GM12878 (cell line): ENCODE measurements at regions not wholly inside any gene's neighbourhood (a gene's known extent, or its start where the extent isn't known, plus 50 kb on each side); places are given as distances from the start of the nearest gene placed in this dataset.

Source experiments
- ATAC-seq: fragments of 200-7000 bp; cut with Tn5 transposase; 3 replicates; pipeline ENCODE4 v1.9.1; 2020; ENCODE audit warnings: mild to moderate bottlenecking, moderate library complexity
- BruUV-seq: library from RNA; stranded (reverse); fragments of 400-500 nt; replicated peaks from 2 replicates; lab custom pipeline; 2021; lab: Mats Ljungman, UMichigan
- CTCF ChIA-PET: fragments of 300-600 bp; sonication (Branson Sonifier 250); formaldehyde crosslinking; extraction: SDS; loops from one replicate; lab custom pipeline; 2021; ENCODE audit warnings: inconsistent platforms; lab: Yijun Ruan, JAX
- POLR2A ChIA-PET: fragments of 350-600 bp; formaldehyde crosslinking; extraction: SDS; loops from one replicate; lab custom pipeline; 2021; ENCODE audit warnings: inconsistent platforms; lab: Charles Lee
- RAD21 ChIA-PET: fragments of 300-600 bp; sonication (Branson Sonifier 250); formaldehyde crosslinking; loops from one replicate; lab custom pipeline; 2023; ENCODE audit warnings: antibody characterized with exemption; ENCODE audit not compliant: unreplicated experiment; lab: Charles Lee
- SMC1A ChIA-PET: fragments of 300-600 bp; sonication (Branson Sonifier 250); formaldehyde crosslinking; loops from one replicate; lab custom pipeline; 2023; ENCODE audit not compliant: unreplicated experiment, uncharacterized antibody; lab: Charles Lee
- DNase-seq: peaks from one replicate; pipeline ENCODE4 v3.0.0-alpha.2; 2011; ENCODE audit warnings: low read depth, low spot score
- FAIRE-seq: peaks from 3 replicates; lab custom pipeline; 2011; peaks lifted over from hg19 to GRCh38; lab: Jason Lieb, UNC
- H2AFZ ChIP-seq: 2 replicates; pipeline ENCODE4 v1.6.0; 2011; ENCODE audit warnings: low read depth, low read length, control low read depth; ENCODE audit not compliant: control insufficient read depth
- H3K27ac ChIP-seq: 2 replicates; pipeline ENCODE4 v1.5.1; 2011; ENCODE audit warnings: control low read depth; ENCODE audit not compliant: control insufficient read depth, insufficient read depth
- H3K27me3 ChIP-seq, 2 experiments: replicated peaks in 1 of 2; 2 replicates each; pipeline versions ENCODE4 v1.6.0 to v1.6.1; 2011; ENCODE audit warnings: low read length in 1 of 2; ENCODE audit not compliant: control insufficient read depth in 2 of 2, insufficient read depth in 2 of 2
- H3K36me3 ChIP-seq, 2 experiments: 2 replicates each; pipeline ENCODE4 v1.5.1; 2011; ENCODE audit warnings: low read length in 1 of 2; ENCODE audit not compliant: control insufficient read depth in 2 of 2, insufficient read depth in 2 of 2
- H3K4me1 ChIP-seq: 2 replicates; pipeline ENCODE4 v1.6.1; 2011; ENCODE audit warnings: mild to moderate bottlenecking, low read length, moderate library complexity, mixed read lengths; ENCODE audit not compliant: control insufficient read depth, insufficient read depth
- H3K4me2 ChIP-seq: 2 replicates; pipeline ENCODE4 v1.6.0; 2011; ENCODE audit warnings: control low read depth; ENCODE audit not compliant: control insufficient read depth, insufficient read depth
- H3K4me3 ChIP-seq: fragments of 200-600 bp; sonication (generic); 2 replicates; pipeline ENCODE4 v1.5.1; 2016
- H3K79me2 ChIP-seq: 2 replicates; pipeline ENCODE4 v1.6.0; 2011; ENCODE audit warnings: low read length; ENCODE audit not compliant: control insufficient read depth, insufficient read depth
- H3K9ac ChIP-seq: 2 replicates; pipeline ENCODE4 v1.8.0; 2011; ENCODE audit warnings: low read length, control low read depth, mixed read lengths; ENCODE audit not compliant: control insufficient read depth, insufficient read depth
- H3K9me3 ChIP-seq: replicated peaks from 3 replicates; pipeline ENCODE4 v1.5.1; 2011; ENCODE audit warnings: mild to moderate bottlenecking, low read length; ENCODE audit not compliant: control insufficient read depth, insufficient read depth
- H4K20me1 ChIP-seq: 2 replicates; pipeline ENCODE4 v1.6.0; 2011; ENCODE audit not compliant: control insufficient read depth, insufficient read depth
- BRCA1 ChIP-seq: IDR thresholded peaks from 2 replicates; pipeline ENCODE4 v1.6.1; 2011; ENCODE audit warnings: low read depth, low read length, improper control_type of control experiment
- CHD1 ChIP-seq: IDR thresholded peaks from 2 replicates; pipeline ENCODE4 v1.6.1; 2012; ENCODE audit warnings: low read depth, low read length, improper control_type of control experiment
- EED ChIP-seq: sonication (generic); IDR thresholded peaks from 2 replicates; pipeline ENCODE4 v1.6.1; 2016; ENCODE audit warnings: antibody characterized with exemption, low read depth
- ESRRA ChIP-seq: IDR thresholded peaks from 2 replicates; pipeline ENCODE4 v1.6.1; 2012; ENCODE audit warnings: mild to moderate bottlenecking, low read length, improper control_type of control experiment
- JUNB ChIP-seq: IDR thresholded peaks from 2 replicates; pipeline ENCODE4 v1.6.1; 2016; ENCODE audit warnings: antibody characterized with exemption, mild to moderate bottlenecking
- LARP7 ChIP-seq: fragments of 450-650 bp; IDR thresholded peaks from 2 replicates; pipeline ENCODE4 v1.6.1; 2017; ENCODE audit warnings: mild to moderate bottlenecking
- POLR2AphosphoS5 ChIP-seq: IDR thresholded peaks from 2 replicates; pipeline ENCODE4 v1.6.1; 2011; ENCODE audit warnings: mild to moderate bottlenecking, low read length, inconsistent platforms
- POU2F2 ChIP-seq: IDR thresholded peaks from 3 replicates; pipeline ENCODE4 v1.6.1; 2011; ENCODE audit warnings: low read depth, mild to moderate bottlenecking, low read length, borderline replicate concordance
- RB1 ChIP-seq: fragments of 450-650 bp; formaldehyde crosslinking; IDR thresholded peaks from 2 replicates; pipeline ENCODE4 v1.6.1; 2017; ENCODE audit warnings: mild to moderate bottlenecking, borderline replicate concordance
- WGBS: methylation state at CpG from one replicate; pipeline ENCODE4 v1.1.6; 2016; ENCODE audit warnings: low lambda C conversion rate; ENCODE audit not compliant: insufficient replicate concordance, insufficient coverage; ENCODE audit errors: missing lambda C conversion rate; 5-methylcytosine and 5-hydroxymethylcytosine counted together
- in situ Hi-C: fragments of 300-500 bp; cut with MboI; formaldehyde crosslinking; loops from 9 replicates; pipeline ENCODE4 v1.14.3; 2018; ENCODE audit warnings: mixed read lengths
- intact Hi-C: fragments of 100-400 bp; cut with micrococcal nuclease; formaldehyde crosslinking; loops from one replicate; pipeline ENCODE4 v1.14.2; 2022; ENCODE audit not compliant: unreplicated experiment

GRCh38 chr19:32253683-32254508 is 91.5 kb upstream of the ZNF507 start:
- no peaks in the 10 kb centered on the region for H3K36me3 ChIP-seq
- ChIA-PET CTCF (interaction anchor here (0.6 kb wide), 1 partner anchor 60 kb away, joined by 3 read pairs; no protein-coding TSS in a partner anchor), POLR2A (no interaction called here), SMC1A (no interaction called here), RAD21 (interaction anchor here (0.6 kb wide), 1 partner anchor 294 kb away, joined by 3 read pairs; no protein-coding TSS in a partner anchor)
- H2AFZ ChIP-seq, result no peak overlapping the region
- H3K9me3 ChIP-seq, result no peaks in the 10 kb centered on the region; the same call in 2 of the 3 replicates
- 31% methylated on average over 30 of the region's 30 CpGs for WGBS
- H3K9ac ChIP-seq, result no peak overlapping the region
- H3K27me3 ChIP-seq, result no peaks in the 10 kb centered on the region
- no TSS peak for BruUV-seq
- no peak overlapping the region for H3K4me3 ChIP-seq
- intact Hi-C loops, result no loop called here
- ATAC-seq (no peak), DNase-seq (no peak), FAIRE-seq (no peak)
- in situ Hi-C loops, result no loop called here
- TF ChIP-seq EED, result no peak
- no peak for TF ChIP-seq BRCA1
- no peak for TF ChIP-seq POU2F2
- no peak for TF ChIP-seq CHD1
- no peak for TF ChIP-seq POLR2AphosphoS5
- TF ChIP-seq LARP7, result no peak
- no peak overlapping the region for H3K27ac ChIP-seq
- no peaks in the 10 kb centered on the region for H3K4me1 ChIP-seq
- H3K79me2 ChIP-seq, result no peaks in the 10 kb centered on the region
- H3K4me2 ChIP-seq, result no peak overlapping the region
- no peaks in the 10 kb centered on the region for H4K20me1 ChIP-seq

GRCh38 chr19:32254509-32254890 is 90.9 kb upstream of the ZNF507 start:
- ChIA-PET CTCF (interaction anchor here (0.6 kb wide), 1 partner anchor 59 kb away, joined by 3 read pairs; no protein-coding TSS in a partner anchor), RAD21 (no interaction called here), SMC1A (no interaction called here), POLR2A (no interaction called here)
- no peak overlapping the region for H3K4me2 ChIP-seq
- 40% methylated on average over 6 of the region's 6 CpGs for WGBS
- H3K9ac ChIP-seq, result no peak overlapping the region
- H3K79me2 ChIP-seq, result no peaks in the 10 kb centered on the region
- no peaks in the 10 kb centered on the region for H3K4me1 ChIP-seq
- no peaks in the 10 kb centered on the region for H3K36me3 ChIP-seq
- no peak overlapping the region for H2AFZ ChIP-seq
- in situ Hi-C loops (no loop called here), intact Hi-C loops (no loop called here)
- no peaks in the 10 kb centered on the region for H3K27me3 ChIP-seq
- no peak for DNase-seq
- H3K4me3 ChIP-seq, result no peak overlapping the region
- no peaks in the 10 kb centered on the region for H4K20me1 ChIP-seq
- FAIRE-seq, result no peak
- no peak overlapping the region for H3K27ac ChIP-seq
- TF ChIP-seq ESRRA (no peak), JUNB (no peak), RB1 (no peak)
- no TSS peak for BruUV-seq
- no peak for ATAC-seq
- no peaks in the 10 kb centered on the region; the same call in 2 of the 3 replicates for H3K9me3 ChIP-seq
